ENCODE measurements at regions not wholly inside any gene's neighbourhood (a gene's known extent, or its start where the extent isn't known, plus 50 kb on each side); places are given as distances from the start of the nearest gene placed in this dataset.

DNA sequence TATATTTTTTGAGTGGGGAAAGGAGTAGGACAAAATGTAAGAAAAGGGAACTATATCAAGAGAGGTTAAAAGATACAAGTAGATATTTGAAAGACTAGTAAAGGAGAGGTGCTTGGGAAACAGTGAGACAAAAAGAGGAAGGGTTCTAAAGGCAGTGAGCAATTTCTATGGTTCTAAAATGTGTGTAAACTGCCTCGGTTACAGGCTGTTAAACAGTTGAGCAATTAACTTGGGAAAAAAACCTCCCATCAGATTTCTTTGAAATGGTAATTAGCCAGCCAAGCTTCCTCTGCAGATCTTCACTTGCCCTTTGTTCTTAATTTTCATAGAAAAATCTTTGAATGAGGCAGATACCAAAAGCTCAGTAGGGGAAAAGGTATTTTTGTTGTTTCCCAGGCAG is 238.7 kb upstream of the KCNH7 start:
- no peaks in the 10 kb centered on the region for H3K9me3 ChIP-seq
- 45 to 53% methylated on average over 1 of the region's 1 CpG for WGBS, 2 donors
- no peaks in the 10 kb centered on the region for H3K36me3 ChIP-seq (ENCODE audit: low read depth, missing control alignments)
- H3K27ac ChIP-seq: no peak overlapping the region
- H3K4me3 ChIP-seq: no peak overlapping the region
- TF ChIP-seq POLR2A (IDR thresholded peaks at IDR 0.05): no peak
- TF ChIP-seq, protein P1, sequence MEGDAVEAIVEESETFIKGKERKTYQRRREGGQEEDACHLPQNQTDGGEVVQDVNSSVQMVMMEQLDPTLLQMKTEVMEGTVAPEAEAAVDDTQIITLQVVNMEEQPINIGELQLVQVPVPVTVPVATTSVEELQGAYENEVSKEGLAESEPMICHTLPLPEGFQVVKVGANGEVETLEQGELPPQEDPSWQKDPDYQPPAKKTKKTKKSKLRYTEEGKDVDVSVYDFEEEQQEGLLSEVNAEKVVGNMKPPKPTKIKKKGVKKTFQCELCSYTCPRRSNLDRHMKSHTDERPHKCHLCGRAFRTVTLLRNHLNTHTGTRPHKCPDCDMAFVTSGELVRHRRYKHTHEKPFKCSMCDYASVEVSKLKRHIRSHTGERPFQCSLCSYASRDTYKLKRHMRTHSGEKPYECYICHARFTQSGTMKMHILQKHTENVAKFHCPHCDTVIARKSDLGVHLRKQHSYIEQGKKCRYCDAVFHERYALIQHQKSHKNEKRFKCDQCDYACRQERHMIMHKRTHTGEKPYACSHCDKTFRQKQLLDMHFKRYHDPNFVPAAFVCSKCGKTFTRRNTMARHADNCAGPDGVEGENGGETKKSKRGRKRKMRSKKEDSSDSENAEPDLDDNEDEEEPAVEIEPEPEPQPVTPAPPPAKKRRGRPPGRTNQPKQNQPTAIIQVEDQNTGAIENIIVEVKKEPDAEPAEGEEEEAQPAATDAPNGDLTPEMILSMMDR (IDR thresholded peaks at IDR 0.05): no peak
- no peak for DNase-seq
- no peaks in the 10 kb centered on the region for H3K4me1 ChIP-seq
- intact Hi-C loops (cut with DNase I; ENCODE audit: low total_unique reads): no loop called here
- no peaks in the 10 kb centered on the region for H3K27me3 ChIP-seq

DNA sequence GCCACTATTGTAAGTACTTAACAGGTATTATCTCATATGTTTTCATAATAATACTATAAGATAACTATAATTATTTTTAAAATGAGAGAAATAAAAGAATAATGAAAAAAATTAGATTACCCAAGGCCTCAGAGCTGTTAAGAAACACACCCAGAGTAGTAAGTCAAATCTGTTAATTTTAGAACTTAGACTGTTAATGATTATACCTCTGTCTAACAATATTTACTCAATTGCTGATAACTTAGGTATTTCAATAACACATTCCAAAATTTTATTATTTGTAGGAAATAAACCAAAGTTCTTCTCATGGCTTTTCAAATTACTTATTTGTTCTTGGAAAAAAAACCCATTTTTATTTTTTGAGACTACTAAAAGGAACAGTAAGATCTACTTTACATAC is 227.5 kb upstream of the KCNH7 start:
- H3K27me3 ChIP-seq: no peaks in the 10 kb centered on the region
- no peak for DNase-seq
- no peaks in the 10 kb centered on the region for H3K36me3 ChIP-seq (ENCODE audit: low read depth, missing control alignments)
- H3K27ac ChIP-seq: no peak overlapping the region
- H3K4me3 ChIP-seq: no peak overlapping the region
- no peaks in the 10 kb centered on the region for H3K4me1 ChIP-seq
- no peaks in the 10 kb centered on the region for H3K9me3 ChIP-seq
- intact Hi-C loops (cut with DNase I; ENCODE audit: low total_unique reads): no loop called here
- TF ChIP-seq, protein P1 (IDR thresholded peaks at IDR 0.05): no peak
- no peak for TF ChIP-seq POLR2A (IDR thresholded peaks at IDR 0.05)

GRCh38 chr2:163062524-163062923 is 224.0 kb upstream of the KCNH7 start:
- Histone ChIP-seq H3K36me3 (ENCODE audit: low read depth, missing control alignments) (no peaks in the 10 kb centered on the region), H3K27me3 (no peaks in the 10 kb centered on the region), H3K9me3 (no peaks in the 10 kb centered on the region), H3K4me1 (no peaks in the 10 kb centered on the region), H3K27ac (no peak overlapping the region), H3K4me3 (no peak overlapping the region)
- 79 to 85% methylated on average over 3 of the region's 3 CpGs for WGBS, 2 donors
- intact Hi-C loops (cut with DNase I; ENCODE audit: low total_unique reads): no loop called here
- no peak for DNase-seq
- no peak for TF ChIP-seq POLR2A (IDR thresholded peaks at IDR 0.05)
- TF ChIP-seq, protein P1 (IDR thresholded peaks at IDR 0.05): no peak

GRCh38 chr2:163046615-163047014 is 208.0 kb upstream of the KCNH7 start:
- Histone ChIP-seq H3K27me3 (no peaks in the 10 kb centered on the region), H3K9me3 (no peaks in the 10 kb centered on the region), H3K4me3 (no peak overlapping the region), H3K36me3 (ENCODE audit: low read depth, missing control alignments) (no peaks in the 10 kb centered on the region), H3K27ac (no peak overlapping the region), H3K4me1 (no peaks in the 10 kb centered on the region)
- TF ChIP-seq, protein P1 (IDR thresholded peaks at IDR 0.05): no peak
- no peak for TF ChIP-seq POLR2A (IDR thresholded peaks at IDR 0.05)
- DNase-seq: no peak
- intact Hi-C loops (cut with DNase I; ENCODE audit: low total_unique reads): no loop called here
- WGBS, 2 donors: 85 to 86% methylated on average over 2 of the region's 2 CpGs

GRCh38 chr2:163045830-163046229 is 207.3 kb upstream of the KCNH7 start:
- H3K9me3 ChIP-seq: no peaks in the 10 kb centered on the region
- H3K27me3 ChIP-seq: no peaks in the 10 kb centered on the region
- H3K36me3 ChIP-seq (ENCODE audit: low read depth, missing control alignments): no peaks in the 10 kb centered on the region
- no peak overlapping the region for H3K4me3 ChIP-seq
- H3K27ac ChIP-seq: no peak overlapping the region
- DNase-seq: no peak
- TF ChIP-seq POLR2A (IDR thresholded peaks at IDR 0.05): no peak
- TF ChIP-seq, protein P1 (IDR thresholded peaks at IDR 0.05): no peak
- 46 to 56% methylated on average over 2 of the region's 2 CpGs for WGBS, 2 donors
- intact Hi-C loops (cut with DNase I; ENCODE audit: low total_unique reads): no loop called here
- H3K4me1 ChIP-seq: no peaks in the 10 kb centered on the region
